Activated T-helper 2 cell treated with anti-CD3 and anti-CD28 coated beads, Interferon-gamma antibody, Interleukin-2, Interleukin-4, amounts not matched to agents 10 μg/mL and 5 μg/mL and 100 μg/mL, durations not matched to agents 14 hours and 24 hours and 36 hours (primary cell): ENCODE measurements at regions not wholly inside any gene's neighbourhood (a gene's known extent, or its start where the extent isn't known, plus 50 kb on each side); places are given as distances from the start of the nearest gene placed in this dataset.
"Not testable (repeated sequence)": the region's sequence is repeated elsewhere in the genome, so short reads cannot be mapped to it uniquely, and the experiment has no call there.

Experiments used
- DNase-seq: peaks from one replicate; pipeline ENCODE4 v3.0.0; 2021; ENCODE audit warnings: low spot score
- H3K27ac Mint-ChIP-seq: one replicate; pipeline ENCODE4 v1.8.0; 2021; ENCODE audit warnings: mixed read lengths
- H3K27me3 Mint-ChIP-seq: one replicate; pipeline ENCODE4 v1.8.0; 2021; ENCODE audit warnings: low read depth, mixed read lengths
- H3K36me3 Mint-ChIP-seq: one replicate; pipeline ENCODE4 v1.8.0; 2021; ENCODE audit warnings: low read depth, mixed read lengths
- H3K4me1 Mint-ChIP-seq: one replicate; pipeline ENCODE4 v1.8.0; 2021; ENCODE audit warnings: low read depth, mixed read lengths
- H3K4me3 Mint-ChIP-seq: one replicate; pipeline ENCODE4 v1.8.0; 2021; ENCODE audit warnings: low read depth, mild to moderate bottlenecking, moderate library complexity, mixed read lengths
- H3K9me3 Mint-ChIP-seq: one replicate; pipeline ENCODE4 v1.8.0; 2021; ENCODE audit warnings: mixed read lengths
- intact Hi-C: fragments of 100-400 bp; cut with micrococcal nuclease; formaldehyde crosslinking; loops from one replicate; pipeline ENCODE4 v1.15.1; 2023

DNA sequence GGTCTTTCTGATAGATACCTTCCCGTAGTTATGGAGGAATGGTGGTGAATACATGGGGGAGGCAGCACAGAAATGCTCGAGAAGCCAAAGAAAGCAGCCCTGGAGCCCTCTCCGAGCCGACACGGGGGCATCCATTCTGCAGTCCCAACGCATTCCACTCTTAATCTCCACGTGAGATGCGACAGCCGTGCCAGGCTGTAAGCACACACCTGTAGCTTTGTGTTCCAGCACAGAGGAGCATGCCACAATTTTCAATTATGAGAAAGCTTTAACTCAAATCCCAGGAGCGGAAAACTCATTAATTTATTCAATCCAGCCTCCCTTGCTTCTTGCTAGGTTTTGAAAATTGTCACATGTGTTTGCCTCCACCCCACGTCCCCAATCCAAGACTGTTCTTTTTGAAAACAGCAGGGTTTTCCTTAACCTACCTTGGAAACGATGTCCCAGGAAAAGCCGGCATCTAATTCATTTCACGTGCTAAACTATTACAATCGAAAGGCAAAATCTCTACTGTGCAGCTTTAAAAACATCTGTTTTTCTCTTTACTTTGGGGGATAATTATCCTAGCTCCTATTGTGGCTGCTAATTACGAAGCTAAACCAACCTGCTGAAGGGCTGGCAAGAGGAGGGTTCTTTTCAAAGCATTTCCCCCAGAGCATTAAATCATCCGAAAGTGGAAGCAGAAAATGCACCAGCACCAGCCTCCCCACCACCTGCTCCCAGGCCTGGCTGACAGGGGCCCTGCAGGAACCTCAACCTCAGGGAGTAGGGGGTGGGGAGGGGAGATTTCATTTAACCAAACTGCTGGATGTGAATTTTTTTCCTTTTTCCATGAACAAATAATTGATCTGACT lies 56.0 kb upstream of the CHST15 start:
- no peak overlapping the region for H3K4me3 Mint-ChIP-seq
- peaks cover 11% of the 10 kb centered on the region for H3K27me3 Mint-ChIP-seq
- no peak overlapping the region for H3K27ac Mint-ChIP-seq
- DNase-seq: no peak
- no peaks in the 10 kb centered on the region for H3K36me3 Mint-ChIP-seq
- H3K4me1 Mint-ChIP-seq: peaks cover 3% of the 10 kb centered on the region
- intact Hi-C loops: no loop called here
- no peaks in the 10 kb centered on the region for H3K9me3 Mint-ChIP-seq

DNA sequence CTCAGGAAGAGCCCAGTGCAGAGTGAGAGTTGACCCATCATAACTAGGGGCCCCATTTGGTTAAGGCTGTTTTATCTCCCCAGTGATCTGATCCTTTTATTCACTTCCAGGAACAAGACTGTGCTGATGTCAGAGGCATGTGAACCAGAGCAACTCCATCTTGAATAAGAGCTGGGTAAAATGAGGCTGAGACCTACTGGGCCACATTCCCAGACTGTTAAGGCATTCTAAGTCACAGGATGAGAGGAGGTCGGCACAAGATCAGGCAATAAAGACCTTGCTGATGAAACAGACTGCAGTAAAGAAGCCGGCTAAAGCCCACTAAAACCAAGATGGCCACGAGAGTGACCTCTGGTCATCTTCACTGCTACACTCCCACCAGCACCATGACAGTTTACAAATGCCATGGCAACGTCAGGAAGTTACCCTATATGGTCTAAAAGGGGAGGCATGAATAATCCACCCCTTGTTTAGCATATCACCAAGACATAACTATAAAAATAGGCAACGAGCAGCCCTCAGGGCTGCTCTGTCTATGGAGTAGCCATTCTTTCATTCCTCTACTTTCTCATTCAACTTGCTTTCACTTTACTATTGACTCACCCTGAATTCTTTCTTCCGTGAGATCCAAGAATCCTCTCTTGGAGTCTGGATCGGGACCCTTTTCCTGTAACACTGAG lies 55.3 kb upstream of the CHST15 start:
- H3K27ac Mint-ChIP-seq, H3K36me3 Mint-ChIP-seq, DNase-seq, H3K4me1 Mint-ChIP-seq, H3K9me3 Mint-ChIP-seq, intact Hi-C loops, H3K4me3 Mint-ChIP-seq: not testable (repeated sequence)
- peaks cover 11% of the 10 kb centered on the region for H3K27me3 Mint-ChIP-seq

DNA sequence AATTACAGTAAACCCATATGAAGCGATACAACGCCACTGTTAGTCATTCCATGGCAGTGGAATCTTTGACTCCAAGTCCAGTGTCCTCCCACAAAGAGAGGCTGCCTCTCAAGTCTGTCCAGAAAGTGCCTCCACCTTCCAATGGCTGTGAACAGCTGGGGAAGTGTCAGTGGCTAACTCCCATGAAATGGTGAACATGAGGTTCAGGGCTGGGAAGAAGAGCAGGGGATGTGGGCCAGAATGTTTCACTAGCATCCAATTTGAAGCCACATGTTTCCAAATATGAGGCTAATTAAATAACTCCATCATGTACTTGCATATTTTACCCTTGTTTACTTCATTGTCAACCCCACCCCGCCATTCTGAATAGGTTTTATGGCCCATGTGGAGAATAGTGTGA lies 53.1 kb upstream of the CHST15 start:
- no peak for DNase-seq
- H3K4me1 Mint-ChIP-seq: peaks cover 3% of the 10 kb centered on the region
- no peaks in the 10 kb centered on the region for H3K9me3 Mint-ChIP-seq
- intact Hi-C loops: no loop called here
- peaks cover 9% of the 10 kb centered on the region for H3K27me3 Mint-ChIP-seq
- H3K36me3 Mint-ChIP-seq: no peaks in the 10 kb centered on the region
- no peak overlapping the region for H3K4me3 Mint-ChIP-seq
- H3K27ac Mint-ChIP-seq: no peak overlapping the region

DNA sequence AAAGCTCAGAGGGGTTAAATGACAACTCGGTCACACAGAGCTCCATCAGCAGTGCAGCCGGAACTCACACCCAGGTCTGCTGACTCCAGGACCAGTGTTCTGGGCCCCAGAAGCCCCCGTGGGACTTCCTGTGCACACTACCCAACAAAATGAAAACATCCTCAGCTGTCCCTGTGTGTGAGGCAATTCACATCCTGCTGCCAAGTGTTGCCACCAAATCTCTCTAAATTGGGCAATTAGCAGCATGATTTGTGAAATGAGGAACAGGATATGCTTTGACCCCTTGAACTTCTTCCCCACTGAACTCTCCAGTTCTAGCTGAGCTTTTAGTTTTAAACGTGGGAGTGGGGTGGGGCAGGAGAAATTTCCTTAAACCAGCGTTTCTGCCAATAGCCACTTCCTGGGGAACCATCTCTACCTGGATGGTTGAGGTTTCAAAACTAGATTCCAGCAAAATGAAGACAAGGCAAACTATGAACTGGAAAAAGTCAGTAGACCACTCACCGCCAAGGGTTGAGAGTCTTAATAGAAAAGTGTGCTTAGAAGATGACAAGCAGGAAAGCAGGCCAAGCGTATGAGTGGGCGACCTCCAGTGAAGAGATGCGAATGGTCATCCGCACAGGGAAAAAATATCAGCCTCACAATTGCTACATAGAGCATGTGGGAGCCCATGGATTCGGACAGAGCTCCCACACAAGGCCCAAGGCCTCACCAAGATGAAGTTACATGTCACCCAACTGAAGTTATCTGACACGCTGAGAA lies 51.9 kb upstream of the CHST15 start:
- Mint-ChIP-seq H3K27me3 (peaks cover 4% of the 10 kb centered on the region), H3K27ac (no peak overlapping the region), H3K4me3 (no peak overlapping the region), H3K36me3 (no peaks in the 10 kb centered on the region), H3K4me1 (peaks cover 3% of the 10 kb centered on the region), H3K9me3 (no peaks in the 10 kb centered on the region)
- no peak for DNase-seq
- intact Hi-C loops: no loop called here

DNA sequence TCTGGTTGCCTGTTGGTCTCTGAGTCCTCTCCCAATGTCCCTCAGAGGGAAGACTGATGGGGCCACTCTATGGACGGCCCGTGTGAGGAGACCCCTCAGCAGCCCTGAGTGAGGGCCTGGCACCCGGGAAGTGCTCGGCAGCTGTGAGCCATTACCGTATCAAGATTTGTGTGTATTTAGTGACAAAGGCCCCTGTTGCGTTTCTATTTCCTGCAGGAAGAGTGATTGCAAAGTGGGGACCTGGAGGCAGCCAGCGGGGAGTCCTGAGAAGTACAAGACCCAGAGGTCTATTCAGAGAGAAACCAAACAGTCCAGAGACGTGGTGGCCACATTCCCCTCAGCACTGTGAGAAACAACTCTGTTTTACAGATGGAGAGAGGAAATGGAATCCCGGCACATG lies 51.1 kb upstream of the CHST15 start:
- Mint-ChIP-seq H3K9me3 (no peaks in the 10 kb centered on the region), H3K4me1 (peaks cover 3% of the 10 kb centered on the region), H3K27ac (no peak overlapping the region), H3K36me3 (no peaks in the 10 kb centered on the region), H3K27me3 (peaks cover 4% of the 10 kb centered on the region), H3K4me3 (no peak overlapping the region)
- no peak for DNase-seq
- intact Hi-C loops: no loop called here

DNA sequence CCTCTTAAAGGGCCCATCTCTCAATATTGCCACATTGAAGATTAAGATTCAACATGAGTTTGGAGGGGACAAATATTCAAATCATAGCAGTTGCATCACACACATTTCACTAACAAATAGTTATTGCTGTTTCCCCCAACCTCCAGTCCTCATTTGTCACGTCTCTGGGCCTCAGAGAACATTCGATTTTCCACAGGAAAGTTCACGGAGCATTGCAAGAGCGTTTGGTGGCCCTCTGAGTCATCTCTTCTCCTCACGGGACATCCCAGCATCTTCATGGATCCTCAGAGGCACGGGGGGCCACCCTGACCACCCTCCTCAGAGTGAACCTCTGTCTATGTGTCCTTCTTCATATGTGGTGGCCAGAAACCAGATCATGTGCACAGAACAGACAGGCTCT lies 50.3 kb upstream of the CHST15 start:
- intact Hi-C loops: no loop called here
- Mint-ChIP-seq H3K36me3 (no peaks in the 10 kb centered on the region), H3K4me1 (peaks cover 3% of the 10 kb centered on the region), H3K27me3 (no peaks in the 10 kb centered on the region), H3K9me3 (no peaks in the 10 kb centered on the region), H3K27ac (no peak overlapping the region), H3K4me3 (no peak overlapping the region)
- DNase-seq: no peak
